HepG2 (cell line): ENCODE measurements at regions not wholly inside any gene's neighbourhood (a gene's known extent, or its start where the extent isn't known, plus 50 kb on each side); places are given as distances from the start of the nearest gene placed in this dataset.
"Not testable (repeated sequence)": the region's sequence is repeated elsewhere in the genome, so short reads cannot be mapped to it uniquely, and the experiment has no call there.

Experiments used
- ATAC-seq: fragments of 200-7000 bp; cut with Tn5 transposase; 3 replicates; pipeline ENCODE4 v1.9.1; 2020; ENCODE audit warnings: mild to moderate bottlenecking, moderate library complexity
- BruUV-seq: library from RNA; stranded (reverse); fragments of 400-500 nt; replicated peaks from 2 replicates; lab custom pipeline; 2021; lab: Mats Ljungman, UMichigan
- CTCF ChIA-PET: fragments of 300-600 bp; formaldehyde crosslinking; extraction: SDS; loops from one replicate; lab custom pipeline; 2021; ENCODE audit warnings: low total read pairs, inconsistent platforms, low intra/inter-chr PET ratio; lab: Yijun Ruan, JAX
- POLR2A ChIA-PET: fragments of 350-600 bp; sonication (Branson Sonifier 250); formaldehyde crosslinking; loops from one replicate; lab custom pipeline; 2020; ENCODE audit warnings: antibody characterized with exemption, inconsistent platforms; lab: Yijun Ruan, JAX
- DNase-seq: peaks from one replicate; pipeline ENCODE4 v3.0.0-alpha.2; 2015; ENCODE audit warnings: low spot score
- FAIRE-seq: peaks from 3 replicates; lab custom pipeline; 2011; peaks lifted over from hg19 to GRCh38; lab: Jason Lieb, UNC
- H2AFZ ChIP-seq: one replicate; pipeline ENCODE4 v1.6.1; 2011; ENCODE audit warnings: low read length, inconsistent platforms
- H3K27ac ChIP-seq: fragments of 300-600 bp; 3 replicates; pipeline ENCODE4 v1.8.0; 2011; ENCODE audit warnings: mixed run types, mild to moderate bottlenecking, mixed read lengths, low read length, inconsistent platforms; ENCODE audit not compliant: insufficient read depth; ENCODE audit errors: extremely low read length
- H3K27me3 ChIP-seq, 2 experiments: fragments of 200-600 bp in 1 of 2; 2 replicates in 1 of 2; 3 replicates in 1 of 2; pipeline versions ENCODE4 v1.6.0 to v1.8.0; 2011; ENCODE audit warnings: low read length in 2 of 2, mild to moderate bottlenecking in 2 of 2, moderate library complexity in 2 of 2, inconsistent platforms in 1 of 2; ENCODE audit not compliant: insufficient read depth in 2 of 2, control insufficient read depth in 1 of 2
- H3K36me3 ChIP-seq, 2 experiments: fragments of 200-600 bp in 1 of 2; replicated peaks in 1 of 2; 2 replicates in 1 of 2; 3 replicates in 1 of 2; pipeline versions ENCODE4 v1.5.1 to v1.8.0; 2011; ENCODE audit warnings: low read length in 2 of 2, inconsistent platforms in 1 of 2; ENCODE audit not compliant: insufficient read depth in 2 of 2, control insufficient read depth in 1 of 2
- H3K4me1 ChIP-seq: 2 replicates; pipeline ENCODE4 v1.5.1; 2012; ENCODE audit warnings: low read length, inconsistent platforms; ENCODE audit not compliant: insufficient read depth
- H3K4me2 ChIP-seq: 2 replicates; pipeline ENCODE4 v1.6.0; 2011; ENCODE audit warnings: low read depth, low read length, inconsistent platforms
- H3K4me3 ChIP-seq, 3 experiments: fragments of 200-600 bp in 1 of 3; sonication (generic), shearing (Covaris generic) in 1 of 3; replicated peaks in 1 of 3; 2 replicates each; pipeline ENCODE4 v1.5.1; 2011 to 2016; ENCODE audit warnings: low read length in 3 of 3, inconsistent platforms in 2 of 3, low read depth in 2 of 3, mild to moderate bottlenecking in 2 of 3, control low read depth in 1 of 3, mixed read lengths in 1 of 3; ENCODE audit not compliant: insufficient read depth in 1 of 3
- H3K79me2 ChIP-seq: one replicate; pipeline ENCODE4 v1.6.1; 2011; ENCODE audit warnings: low read length, inconsistent platforms; ENCODE audit not compliant: insufficient read depth
- H3K9ac ChIP-seq: 2 replicates; pipeline ENCODE4 v1.6.0; 2011; ENCODE audit warnings: mild to moderate bottlenecking, low read depth, low read length, inconsistent platforms; ENCODE audit not compliant: insufficient read depth
- H3K9me3 ChIP-seq: 2 replicates; pipeline ENCODE4 v1.5.1; 2012; ENCODE audit warnings: mild to moderate bottlenecking, low read length
- H4K20me1 ChIP-seq: 2 replicates; pipeline ENCODE4 v1.6.0; 2011; ENCODE audit warnings: inconsistent platforms, mild to moderate bottlenecking, low read length, moderate library complexity; ENCODE audit not compliant: insufficient read depth
- ATF7 ChIP-seq, 2 experiments: fragments of 450-650 bp in 1 of 2; sonication (generic) in 1 of 2; formaldehyde crosslinking in 1 of 2; IDR thresholded peaks; 2 replicates each; pipeline versions ENCODE4 v1.4.0 to v1.6.1; 2016 to 2020; ENCODE audit warnings: antibody characterized with exemption in 1 of 2, mild to moderate bottlenecking in 1 of 2, missing genetic modification reagents in 1 of 2
- CREB1 ChIP-seq, 2 experiments: fragments of 450-650 bp in 1 of 2; IDR thresholded peaks; 2 replicates each; pipeline ENCODE4 v1.6.1; 2016 to 2017; ENCODE audit warnings: control low read depth in 1 of 2, mild to moderate bottlenecking in 1 of 2, missing compliant biosample characterization in 1 of 2, missing genetic modification characterization in 1 of 2
- ZNF724P ChIP-seq: sonication (generic); formaldehyde crosslinking; IDR thresholded peaks from 2 replicates; pipeline ENCODE4 v1.8.0; 2022; ENCODE audit warnings: missing genetic modification reagents, borderline replicate concordance
- WGBS: methylation state at CpG from one replicate; pipeline ENCODE4 v1.1.6; 2017; ENCODE audit warnings: low lambda C conversion rate; 5-methylcytosine and 5-hydroxymethylcytosine counted together
- in situ Hi-C: cut with HindIII; loops from 2 replicates; pipeline ENCODE4 v1.10.0; 2017; ENCODE audit warnings: low pct_unique_long_range_greater_than_20kb; ENCODE audit not compliant: extremely low pct_ligation_motif_present
- intact Hi-C: fragments of 100-400 bp; cut with micrococcal nuclease; formaldehyde crosslinking; loops from one replicate; pipeline ENCODE4 v1.10.0; 2022; ENCODE audit not compliant: unreplicated experiment

DNA sequence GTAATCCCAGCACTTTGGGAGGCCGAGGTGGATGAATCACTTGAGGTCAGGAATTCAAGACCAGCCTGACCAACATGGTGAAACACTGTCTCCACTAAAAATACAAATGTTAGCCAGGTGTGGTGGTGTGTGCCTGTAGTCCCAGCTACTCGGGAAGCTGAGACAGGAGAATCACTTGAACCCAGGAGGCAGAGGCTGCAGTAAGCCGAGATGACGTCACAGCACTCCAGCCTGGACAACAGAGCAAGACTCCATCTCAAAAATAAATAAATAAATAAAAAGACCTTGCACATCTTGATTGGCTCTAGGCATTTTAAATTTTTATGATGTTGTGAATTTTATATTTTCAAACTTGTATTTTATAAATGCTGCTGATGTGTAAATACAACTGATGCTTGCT lies 141.7 kb downstream of the ARRDC3 start:
- H3K4me2 ChIP-seq; DNase-seq; H3K27ac ChIP-seq; in situ Hi-C loops; H3K4me1 ChIP-seq; FAIRE-seq; H3K36me3 ChIP-seq; BruUV-seq; H3K27me3 ChIP-seq; H4K20me1 ChIP-seq; ATAC-seq; intact Hi-C loops; H3K79me2 ChIP-seq; H3K4me3 ChIP-seq; POLR2A ChIA-PET; H3K9ac ChIP-seq; CTCF ChIA-PET; H2AFZ ChIP-seq; TF ChIP-seq CREB1, ATF7 (CRISPR knock-in tag; IDR thresholded peaks at IDR 0.05): not testable (repeated sequence)
- 3% methylated on average over 4 of the region's 4 CpGs for WGBS
- TF ChIP-seq CREB1 (IDR thresholded peaks at IDR 0.05): peak; percentile 93
- TF ChIP-seq ATF7 (IDR thresholded peaks at IDR 0.05): peak; percentile 84
- H3K9me3 ChIP-seq: peaks cover 13% of the 10 kb centered on the region; the same call in 1 of the 2 replicates

DNA sequence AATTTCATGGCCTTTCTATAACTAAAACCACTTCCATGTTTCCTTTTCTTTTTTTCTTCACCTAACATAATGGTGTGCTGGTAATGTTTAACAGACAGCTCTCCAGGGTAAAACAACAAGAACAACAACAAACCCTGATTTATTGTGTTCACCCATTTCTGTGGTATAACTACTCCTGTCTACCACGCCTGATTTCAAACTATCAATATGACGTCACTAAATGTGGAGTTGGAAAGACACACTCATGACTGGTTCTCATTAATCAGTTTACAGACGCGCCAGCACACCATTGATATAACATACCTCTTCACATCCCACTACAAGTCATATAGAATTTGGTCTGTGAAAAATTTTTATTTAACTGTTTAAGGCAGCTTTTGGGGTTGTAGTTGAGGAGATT lies 142.9 kb downstream of the ARRDC3 start:
- WGBS: 69% methylated on average over 4 of the region's 4 CpGs
- FAIRE-seq: no peak
- Histone ChIP-seq H2AFZ (no peak overlapping the region), H3K36me3 (no peaks in the 10 kb centered on the region), H4K20me1 (no peaks in the 10 kb centered on the region), H3K9ac (no peak overlapping the region), H3K9me3 (peaks cover 13% of the 10 kb centered on the region; the same call in 1 of the 2 replicates), H3K4me1 (peaks cover 12% of the 10 kb centered on the region), H3K4me2 (no peak overlapping the region), H3K27ac (no peak overlapping the region), H3K4me3 (no peak overlapping the region), H3K79me2 (no peaks in the 10 kb centered on the region)
- no peak for DNase-seq
- no peak for ATAC-seq
- no TSS peak for BruUV-seq
- POLR2A ChIA-PET: no interaction called here
- TF ChIP-seq ATF7 (IDR thresholded peaks at IDR 0.05): peak; percentile 96
- TF ChIP-seq ATF7 (CRISPR knock-in tag; IDR thresholded peaks at IDR 0.05): no peak
- TF ChIP-seq CREB1 (IDR thresholded peaks at IDR 0.05): peak; percentile 93
- no peak for TF ChIP-seq CREB1 (CRISPR knock-in tag; IDR thresholded peaks at IDR 0.05)
- no peak for TF ChIP-seq ZNF724P (CRISPR knock-in tag)
- TF ChIP-seq, all 625 proteins: peak for 2
- no peaks in the 10 kb centered on the region; a peak in 1 of 5 replicates for H3K27me3 ChIP-seq
- in situ Hi-C loops: no loop called here
- CTCF ChIA-PET: no interaction called here
- intact Hi-C loops: no loop called here
